Naive thymus-derived CD8-positive, alpha-beta T cell (primary cell): ENCODE measurements at regions not wholly inside any gene's neighbourhood (a gene's known extent, or its start where the extent isn't known, plus 50 kb on each side); places are given as distances from the start of the nearest gene placed in this dataset.
"Not testable (repeated sequence)": the region's sequence is repeated elsewhere in the genome, so short reads cannot be mapped to it uniquely, and the experiment has no call there.

Source experiments
- ATAC-seq, 2 donors: fragments of 150-1000 bp; cut with Tn5 transposase in 1 of 2; sonication (Bioruptor Pico), chemical (Tn5 transposase) in 1 of 2; 1 replicate in 1 of 2; 2 replicates in 1 of 2; pipeline ENCODE4 v1.10.0; 2021; ENCODE audit warnings: mild to moderate bottlenecking in 2 of 2, moderate library complexity in 2 of 2
- POLR2A ChIA-PET: fragments of 350-600 bp; sonication (Branson Sonifier 250); formaldehyde crosslinking; loops from one replicate; lab custom pipeline; 2021; ENCODE audit warnings: antibody characterized with exemption; lab: Charles Lee
- DNase-seq, 10 donors: peaks; one replicate each; pipeline versions ENCODE4 v3.0.0 to v3.0.0-alpha.2; 2020 to 2022
- H3K27ac Mint-ChIP-seq, 10 donors: one replicate each; pipeline ENCODE4 v1.8.0; 2020 to 2022; ENCODE audit warnings: mild to moderate bottlenecking in 10 of 10, mixed read lengths in 10 of 10, moderate library complexity in 4 of 10, inconsistent platforms in 1 of 10
- H3K27me3 Mint-ChIP-seq, 5 donors: one replicate each; pipeline ENCODE4 v1.8.0; 2021 to 2022; ENCODE audit warnings: mixed read lengths in 5 of 5
- H3K36me3 Mint-ChIP-seq, 3 donors: one replicate each; pipeline ENCODE4 v1.8.0; 2020 to 2022; ENCODE audit warnings: mixed read lengths in 3 of 3, mild to moderate bottlenecking in 2 of 3, inconsistent platforms in 1 of 3
- H3K4me1 Mint-ChIP-seq, 4 donors: one replicate each; pipeline ENCODE4 v1.8.0; 2021 to 2022; ENCODE audit warnings: mixed read lengths in 4 of 4
- H3K4me3 Mint-ChIP-seq, 10 donors: one replicate each; pipeline ENCODE4 v1.8.0; 2020 to 2022; ENCODE audit warnings: mild to moderate bottlenecking in 10 of 10, mixed read lengths in 10 of 10, moderate library complexity in 6 of 10, inconsistent platforms in 1 of 10
- H3K9me3 Mint-ChIP-seq, 9 donors: one replicate each; pipeline ENCODE4 v1.8.0; 2020 to 2022; ENCODE audit warnings: mixed read lengths in 9 of 9, mild to moderate bottlenecking in 3 of 9, inconsistent platforms in 1 of 9, moderate library complexity in 1 of 9

GRCh38 chr1:112829691-112830090 lies 114.6 kb upstream of the PPM1J start:
- DNase-seq, H3K27ac Mint-ChIP-seq, H3K4me1 Mint-ChIP-seq, H3K9me3 Mint-ChIP-seq, POLR2A ChIA-PET, H3K36me3 Mint-ChIP-seq, ATAC-seq, H3K4me3 Mint-ChIP-seq: not testable (repeated sequence)
- H3K27me3 Mint-ChIP-seq = peaks cover 5 to 16% (median 7%) of the 10 kb centered on the region in 5 donors

- Mint-ChIP-seq H3K4me3 (no peak overlapping the region), H3K9me3 (peaks cover 0 to 5% (median 0%) of the 10 kb centered on the region in 9 donors), H3K36me3 (peaks cover 0 to 3% (median 0%) of the 10 kb centered on the region in 3 donors), H3K4me1 (no peaks in the 10 kb centered on the region), H3K27me3 (peaks cover 10 to 26% (median 11%) of the 10 kb centered on the region in 5 donors), H3K27ac (no peak overlapping the region)
- no peak for DNase-seq
- POLR2A ChIA-PET = no interaction called here
- no peak for ATAC-seq
Measured at GRCh38 chr1:112828716-112829115, 113.6 kb upstream of the PPM1J start.

DNA sequence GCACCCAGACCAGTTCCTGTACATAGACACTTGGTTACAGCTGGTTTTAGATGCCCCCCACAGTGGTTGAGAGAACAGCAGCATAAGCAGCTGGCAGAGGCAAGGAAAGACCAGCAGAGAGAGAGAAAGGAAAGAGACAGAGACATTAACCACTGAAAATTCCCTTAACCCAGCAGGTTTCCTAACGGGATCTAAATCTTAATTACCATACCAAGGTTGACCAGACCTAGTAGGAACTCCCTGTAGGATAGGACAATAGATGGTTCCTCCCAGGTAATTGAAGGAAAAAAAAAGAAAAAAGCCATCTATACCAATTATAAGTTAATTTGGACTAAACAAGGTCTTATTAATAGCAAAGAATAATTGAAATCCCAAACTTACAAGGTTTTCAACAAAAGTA lies 112.3 kb upstream of the PPM1J start:
- H3K36me3 Mint-ChIP-seq, H3K4me3 Mint-ChIP-seq, H3K27ac Mint-ChIP-seq, H3K9me3 Mint-ChIP-seq, H3K4me1 Mint-ChIP-seq, DNase-seq, ATAC-seq, POLR2A ChIA-PET: not testable (repeated sequence)
- H3K27me3 Mint-ChIP-seq = peaks cover 10 to 26% (median 11%) of the 10 kb centered on the region in 5 donors

DNA sequence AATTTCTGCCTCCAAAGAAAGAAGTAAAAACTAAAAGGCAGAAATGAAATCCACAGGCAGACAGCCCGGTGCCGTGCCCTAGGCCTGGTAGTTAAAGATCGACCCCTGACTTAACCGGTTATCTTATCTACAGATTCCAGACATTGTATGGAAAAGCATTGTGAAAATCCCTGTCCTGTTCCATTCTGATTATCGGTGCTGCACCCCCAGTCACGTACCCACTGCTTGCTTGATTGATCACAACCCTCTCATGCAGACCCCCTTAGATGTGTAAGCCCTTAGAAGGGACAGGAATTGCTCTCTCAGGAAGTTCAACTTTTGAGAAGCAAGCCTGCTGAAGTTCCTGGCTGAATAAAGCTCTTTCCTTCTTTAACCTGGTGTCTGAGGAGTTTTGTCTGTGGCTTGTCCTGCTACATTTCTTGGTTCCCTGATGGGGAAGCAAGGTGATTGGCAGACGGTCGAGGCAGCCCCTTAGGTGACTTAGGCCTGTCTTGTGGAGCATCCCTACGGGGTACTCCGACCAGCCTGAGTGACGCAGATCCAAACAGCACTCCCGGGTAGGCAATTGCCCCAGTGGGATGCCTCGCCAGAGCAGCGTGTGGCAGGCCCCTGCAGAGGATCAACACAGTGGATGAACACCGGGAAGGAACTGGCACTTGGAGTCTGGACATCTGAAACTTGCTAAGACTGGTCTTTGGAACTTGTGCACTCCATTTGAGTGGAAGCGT lies 111.2 kb upstream of the PPM1J start:
- peaks cover 0 to 3% (median 0%) of the 10 kb centered on the region in 3 donors for H3K36me3 Mint-ChIP-seq
- H3K27me3 Mint-ChIP-seq = peaks cover 8 to 18% (median 11%) of the 10 kb centered on the region in 5 donors
- H3K27ac Mint-ChIP-seq = no peak overlapping the region
- no peak for DNase-seq
- POLR2A ChIA-PET = no interaction called here
- no peak for ATAC-seq
- H3K4me1 Mint-ChIP-seq = no peaks in the 10 kb centered on the region
- peaks cover 0 to 5% (median 0%) of the 10 kb centered on the region in 9 donors for H3K9me3 Mint-ChIP-seq
- H3K4me3 Mint-ChIP-seq = no peak overlapping the region

GRCh38 chr1:112825563-112826216 lies 110.6 kb upstream of the PPM1J start:
- POLR2A ChIA-PET, H3K9me3 Mint-ChIP-seq, H3K27ac Mint-ChIP-seq, DNase-seq, H3K4me3 Mint-ChIP-seq, ATAC-seq, H3K36me3 Mint-ChIP-seq, H3K4me1 Mint-ChIP-seq: not testable (repeated sequence)
- H3K27me3 Mint-ChIP-seq = peaks cover 8 to 18% (median 11%) of the 10 kb centered on the region in 5 donors

DNA sequence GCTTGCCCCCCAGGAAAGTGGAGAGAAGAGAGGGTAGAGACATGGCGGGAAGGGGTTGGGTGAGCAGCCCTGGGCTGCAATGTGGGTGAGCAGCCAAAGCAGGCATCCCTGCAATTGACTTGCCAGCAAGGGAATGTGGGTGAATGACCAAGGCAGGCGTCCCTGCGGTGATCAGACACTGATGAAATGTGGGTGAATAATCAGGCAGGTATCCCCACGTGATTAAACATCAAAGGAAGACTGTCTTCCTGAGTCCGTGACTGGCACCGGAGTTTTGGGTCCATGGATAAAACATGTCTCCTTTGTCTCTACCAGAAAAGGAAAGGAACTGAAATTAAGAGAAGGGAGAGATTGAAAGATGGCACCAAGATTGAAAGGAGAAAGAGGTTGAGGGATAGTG lies 109.9 kb upstream of the PPM1J start:
- H3K27ac Mint-ChIP-seq, H3K4me3 Mint-ChIP-seq, H3K9me3 Mint-ChIP-seq, H3K4me1 Mint-ChIP-seq, POLR2A ChIA-PET, ATAC-seq, H3K36me3 Mint-ChIP-seq, DNase-seq: not testable (repeated sequence)
- H3K27me3 Mint-ChIP-seq = peaks cover 9 to 18% (median 13%) of the 10 kb centered on the region in 5 donors

DNA sequence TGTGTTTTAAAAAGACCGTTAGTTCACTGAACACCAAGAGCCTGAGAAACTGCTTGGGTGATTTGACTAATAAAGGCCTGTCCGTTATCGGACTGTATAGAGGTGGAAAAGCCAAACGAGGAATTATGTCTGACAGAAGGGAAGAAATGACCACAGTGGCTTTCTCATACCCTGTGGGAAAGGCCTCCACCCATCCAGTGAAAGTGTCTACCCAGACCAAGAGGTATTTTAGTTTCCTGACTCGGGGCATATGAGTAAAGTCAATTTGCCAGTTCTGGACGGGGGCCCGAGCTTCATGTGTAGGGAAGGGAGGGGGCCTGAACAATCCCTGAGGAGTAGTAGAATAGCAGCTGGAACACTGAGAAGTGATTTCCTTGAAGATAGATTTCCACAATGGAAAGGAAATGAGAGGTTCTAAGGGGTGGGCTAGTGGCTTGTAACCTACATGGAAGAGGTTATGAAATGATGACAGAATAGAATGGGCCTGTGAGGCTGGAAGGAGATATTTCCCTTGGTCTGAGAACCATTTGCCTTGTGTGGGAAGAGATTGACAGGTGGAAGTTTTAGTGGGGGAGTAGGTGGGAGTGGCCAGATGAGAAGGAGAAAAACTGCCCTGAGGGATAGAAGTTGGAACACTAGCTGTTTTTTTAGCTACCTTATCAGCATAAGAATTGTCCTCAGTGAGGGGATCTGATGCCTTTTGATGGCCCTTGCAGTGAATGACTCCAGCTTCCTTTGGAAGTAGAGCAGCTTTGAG lies 106.4 kb upstream of the PPM1J start:
- H3K27me3 Mint-ChIP-seq = peaks cover 11 to 18% (median 12%) of the 10 kb centered on the region in 5 donors
- H3K27ac Mint-ChIP-seq, ATAC-seq, H3K4me1 Mint-ChIP-seq, H3K9me3 Mint-ChIP-seq, POLR2A ChIA-PET, DNase-seq, H3K36me3 Mint-ChIP-seq, H3K4me3 Mint-ChIP-seq: not testable (repeated sequence)

DNA sequence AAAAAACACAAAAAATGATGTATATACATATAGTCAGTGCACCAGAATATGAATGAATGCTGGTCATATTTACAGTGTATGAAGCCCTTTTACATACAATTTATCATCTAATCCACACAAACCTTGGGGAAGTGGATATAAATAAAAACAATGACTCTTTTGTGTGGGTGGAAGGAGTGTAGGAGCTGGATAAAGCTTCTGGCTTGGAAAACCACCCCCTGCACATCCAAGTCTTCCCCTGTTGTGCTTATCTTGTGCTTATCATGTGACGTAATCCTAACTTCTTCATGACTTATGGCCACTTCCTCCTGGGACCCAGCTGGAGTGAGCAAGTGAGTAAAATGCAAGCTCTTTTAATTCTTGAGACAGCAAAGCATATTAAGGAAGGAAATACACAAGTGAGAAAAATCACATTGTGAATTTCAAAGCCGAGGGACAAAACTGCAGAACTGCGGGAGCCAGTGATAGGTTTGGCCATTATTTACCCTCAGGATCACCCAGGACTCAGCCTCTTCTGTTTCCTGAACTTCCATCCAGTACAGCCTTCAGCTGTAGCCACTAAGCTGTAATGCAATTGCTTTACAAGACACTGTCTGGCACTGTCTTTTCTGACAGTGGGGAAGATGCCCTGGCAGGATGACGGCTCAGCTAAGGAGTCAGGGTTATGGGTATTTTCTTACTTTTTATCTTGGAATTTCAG lies 104.0 kb upstream of the PPM1J start:
- Mint-ChIP-seq H3K27ac (no peak overlapping the region), H3K9me3 (peaks cover 0 to 1% (median 0%) of the 10 kb centered on the region in 9 donors), H3K27me3 (peaks cover 2 to 6% (median 5%) of the 10 kb centered on the region in 5 donors), H3K36me3 (peaks cover 0 to 3% (median 0%) of the 10 kb centered on the region in 3 donors), H3K4me3 (no peak overlapping the region), H3K4me1 (peaks cover 0 to 2% (median 2%) of the 10 kb centered on the region in 4 donors)
- POLR2A ChIA-PET = no interaction called here
- ATAC-seq (no peak), DNase-seq (no peak)

DNA sequence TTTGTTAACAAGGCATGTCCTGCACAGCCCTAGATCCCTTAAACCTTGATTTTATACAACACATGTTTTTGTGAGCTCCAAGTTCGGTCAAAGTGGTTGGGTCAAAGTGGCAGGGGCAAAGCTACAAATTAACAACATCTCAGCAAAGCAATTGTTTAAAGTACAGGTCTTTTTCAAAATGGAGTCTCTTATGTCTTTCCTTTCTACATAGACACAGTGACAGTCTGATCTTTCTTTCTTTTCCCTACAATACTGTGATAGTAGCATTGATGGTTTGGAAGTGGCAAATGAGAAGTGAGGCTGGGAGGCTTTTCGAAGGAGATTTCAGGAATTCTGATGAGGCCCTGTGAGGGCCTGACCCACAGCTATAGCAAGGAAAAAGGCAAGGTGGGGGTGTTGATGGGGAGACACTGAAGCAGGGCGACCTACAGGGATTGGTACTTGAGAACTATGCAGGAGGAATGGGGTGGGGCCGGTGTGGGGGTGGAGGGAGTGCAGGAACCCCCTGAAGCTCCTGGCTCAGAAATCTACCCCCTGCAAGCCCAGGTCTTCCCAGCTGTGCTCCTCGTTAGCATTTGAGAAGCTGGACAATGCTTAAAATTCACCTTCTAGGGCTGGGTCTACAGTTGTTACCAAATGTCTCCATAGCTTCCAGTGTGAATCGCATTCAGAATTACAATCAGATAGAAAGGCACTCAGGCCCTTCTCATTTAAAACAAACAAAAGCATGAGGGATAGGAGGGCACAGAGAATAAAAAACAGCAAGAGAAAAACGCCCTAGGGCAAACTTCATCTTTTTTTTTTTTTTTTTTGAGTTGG lies 102.6 kb upstream of the PPM1J start:
- Mint-ChIP-seq H3K4me3 (no peak overlapping the region), H3K4me1 (peaks cover 0 to 2% (median 2%) of the 10 kb centered on the region in 4 donors), H3K27ac (no peak overlapping the region), H3K36me3 (no peaks in the 10 kb centered on the region), H3K9me3 (no peaks in the 10 kb centered on the region), H3K27me3 (peaks cover 0 to 6% (median 5%) of the 10 kb centered on the region in 5 donors)
- ATAC-seq (no peak), DNase-seq (no peak)
- POLR2A ChIA-PET = no interaction called here

- DNase-seq (no peak), ATAC-seq (no peak)
- Mint-ChIP-seq H3K36me3 (no peaks in the 10 kb centered on the region), H3K27me3 (peaks cover 0 to 11% (median 7%) of the 10 kb centered on the region in 5 donors), H3K9me3 (no peaks in the 10 kb centered on the region), H3K4me3 (no peak overlapping the region), H3K27ac (no peak overlapping the region), H3K4me1 (peaks cover 0 to 2% (median 2%) of the 10 kb centered on the region in 4 donors)
- POLR2A ChIA-PET = no interaction called here
Measured at GRCh38 chr1:112815376-112815775, 100.2 kb upstream of the PPM1J start.

GRCh38 chr1:112814645-112815044 lies 99.5 kb upstream of the PPM1J start:
- H3K27ac Mint-ChIP-seq, H3K4me1 Mint-ChIP-seq, H3K36me3 Mint-ChIP-seq, POLR2A ChIA-PET, DNase-seq, ATAC-seq, H3K9me3 Mint-ChIP-seq, H3K4me3 Mint-ChIP-seq: not testable (repeated sequence)
- H3K27me3 Mint-ChIP-seq = peaks cover 0 to 11% (median 5%) of the 10 kb centered on the region in 5 donors
